Left lung (tissue), 4 donors: ENCODE measurements at regions not wholly inside any gene's neighbourhood (a gene's known extent, or its start where the extent isn't known, plus 50 kb on each side); places are given as distances from the start of the nearest gene placed in this dataset.

ENCODE experiments used
- ATAC-seq: fragments of 200-7000 bp; cut with Tn5 transposase; one replicate; pipeline ENCODE4 v1.9.1; 2020; ENCODE audit warnings: moderate library complexity
- DNase-seq, 4 donors: peaks; one replicate each; pipeline ENCODE4 v3.0.0-alpha.2; 2013 to 2020
- H3K27ac ChIP-seq, 2 donors: fragments of 200-600 bp; sonication (generic) in 1 of 2; one replicate each; pipeline versions ENCODE4 v1.5.0 to v1.8.0; 2020 to 2021
- H3K27me3 ChIP-seq, 2 donors: fragments of 200-600 bp; sonication (generic) in 1 of 2; one replicate each; pipeline versions ENCODE4 v1.5.0 to v1.8.0; 2020 to 2021
- H3K36me3 ChIP-seq, 2 donors: fragments of 200-600 bp; sonication (generic) in 1 of 2; one replicate each; pipeline versions ENCODE4 v1.5.0 to v1.8.0; 2020 to 2021
- H3K4me1 ChIP-seq, 2 donors: fragments of 200-600 bp; one replicate each; pipeline ENCODE4 v1.8.0; 2021
- H3K4me3 ChIP-seq, 2 donors: fragments of 200-600 bp; sonication (generic) in 1 of 2; one replicate each; pipeline versions ENCODE4 v1.5.0 to v1.8.0; 2020 to 2021; ENCODE audit warnings: mild to moderate bottlenecking in 1 of 2
- H3K9me3 ChIP-seq, 2 donors: fragments of 200-600 bp; sonication (generic) in 1 of 2; one replicate each; pipeline versions ENCODE4 v1.5.0 to v1.8.0; 2020 to 2021
- CTCF ChIP-seq, 2 donors: fragments of 200-600 bp; sonication (generic) in 1 of 2; IDR thresholded peaks; one replicate each; pipeline versions ENCODE4 v1.5.0 to v1.8.0; 2021; ENCODE audit warnings: antibody characterized with exemption in 2 of 2
- intact Hi-C, 2 donors: fragments of 100-400 bp; cut with DNase I; formaldehyde crosslinking; loops; one replicate each; pipeline versions ENCODE4 v1.11.2 to v1.14.2; 2022
- donor health status: DM: no; HTN: yes; CAD: no.
- donor health status: DM: no; HTN: no; CAD: no.

GRCh38 chr1:30476476-30476875 lies 246.9 kb downstream of the MATN1 start:
- intact Hi-C loops: no loop called here
- no peak for ATAC-seq

GRCh38 chr1:30475966-30476365 lies 247.4 kb downstream of the MATN1 start:
- intact Hi-C loops: no loop called here
- Histone ChIP-seq H3K27me3 (peaks cover 0 to 9% of the 10 kb centered on the region in 2 donors), H3K9me3 (peaks cover 0 to 5% of the 10 kb centered on the region in 2 donors), H3K36me3 (no peaks in the 10 kb centered on the region), H3K4me3 (no peak overlapping the region), H3K4me1 (no peaks in the 10 kb centered on the region), H3K27ac (no peak overlapping the region)
- no peak for TF ChIP-seq CTCF (IDR thresholded peaks at IDR 0.05)
- no peak for DNase-seq
- ATAC-seq: no peak

More at GRCh38 chr1:30476476-30476875, 246.9 kb downstream of the MATN1 start:
- DNase-seq: no peak
- Histone ChIP-seq H3K36me3 (no peaks in the 10 kb centered on the region), H3K4me3 (no peak overlapping the region), H3K4me1 (no peaks in the 10 kb centered on the region), H3K27ac (no peak overlapping the region), H3K27me3 (peaks cover 0 to 9% of the 10 kb centered on the region in 2 donors), H3K9me3 (peaks cover 0 to 10% of the 10 kb centered on the region in 2 donors)
- TF ChIP-seq CTCF (IDR thresholded peaks at IDR 0.05): no peak

GRCh38 chr1:30475201-30475600 lies 248.2 kb downstream of the MATN1 start:
- DNase-seq: no peak
- Histone ChIP-seq H3K4me1 (no peaks in the 10 kb centered on the region), H3K9me3 (peaks cover 0 to under 1% of the 10 kb centered on the region in 2 donors), H3K27me3 (peaks cover 0 to 5% of the 10 kb centered on the region in 2 donors), H3K4me3 (no peak overlapping the region), H3K36me3 (no peaks in the 10 kb centered on the region), H3K27ac (no peak overlapping the region)
- no peak for TF ChIP-seq CTCF (IDR thresholded peaks at IDR 0.05)
- intact Hi-C loops: no loop called here
- ATAC-seq: no peak

- no peak for DNase-seq
- Histone ChIP-seq H3K4me1 (no peaks in the 10 kb centered on the region), H3K4me3 (no peak overlapping the region), H3K27ac (no peak overlapping the region), H3K9me3 (no peaks in the 10 kb centered on the region), H3K36me3 (no peaks in the 10 kb centered on the region), H3K27me3 (peaks cover 0 to under 1% of the 10 kb centered on the region in 2 donors)
- ATAC-seq: no peak
- intact Hi-C loops: no loop called here
- TF ChIP-seq CTCF (IDR thresholded peaks at IDR 0.05): no peak
Measured at GRCh38 chr1:30474818-30475200, 248.6 kb downstream of the MATN1 start.

- intact Hi-C loops: no loop called here
- Histone ChIP-seq H3K27me3 (no peaks in the 10 kb centered on the region), H3K4me3 (no peak overlapping the region), H3K4me1 (no peaks in the 10 kb centered on the region), H3K9me3 (no peaks in the 10 kb centered on the region), H3K36me3 (no peaks in the 10 kb centered on the region), H3K27ac (no peak overlapping the region)
- DNase-seq: no peak
- no peak for ATAC-seq
- TF ChIP-seq CTCF (IDR thresholded peaks at IDR 0.05): no peak
Measured at GRCh38 chr1:30473922-30474817, 249.2 kb downstream of the MATN1 start.
